Calu3 (cell line): ENCODE measurements at regions not wholly inside any gene's neighbourhood (a gene's known extent, or its start where the extent isn't known, plus 50 kb on each side); places are given as distances from the start of the nearest gene placed in this dataset.
A peak's percentile ranks its signal among the peaks of the same experiment; 100 is the strongest.

Experiments used
- BruUV-seq: library from RNA; stranded (reverse); fragments of 400-500 nt; replicated peaks from 2 replicates; lab custom pipeline; 2021; lab: Mats Ljungman, UMichigan
- CTCF ChIA-PET: fragments of 300-600 bp; sonication (Branson Sonifier 250); formaldehyde crosslinking; loops from one replicate; lab custom pipeline; 2022; ENCODE audit warnings: antibody characterized with exemption; lab: Charles Lee
- DNase-seq: peaks from one replicate; pipeline ENCODE4 v3.0.0; 2022
- H3K27ac Mint-ChIP-seq: one replicate; pipeline ENCODE4 v1.8.0; 2022; ENCODE audit warnings: mixed read lengths; ENCODE audit not compliant: unreplicated experiment
- H3K27me3 Mint-ChIP-seq: one replicate; pipeline ENCODE4 v1.8.0; 2022; ENCODE audit warnings: mixed read lengths; ENCODE audit not compliant: unreplicated experiment
- H3K36me3 Mint-ChIP-seq: one replicate; pipeline ENCODE4 v1.8.0; 2022; ENCODE audit warnings: mild to moderate bottlenecking, moderate library complexity, mixed read lengths; ENCODE audit not compliant: insufficient read depth, unreplicated experiment
- H3K4me1 Mint-ChIP-seq: one replicate; pipeline ENCODE4 v1.8.0; 2022; ENCODE audit warnings: mild to moderate bottlenecking, low read depth, mixed read lengths; ENCODE audit not compliant: unreplicated experiment
- H3K4me3 Mint-ChIP-seq: one replicate; pipeline ENCODE4 v1.8.0; 2022; ENCODE audit warnings: mild to moderate bottlenecking, low read depth, moderate library complexity, mixed read lengths; ENCODE audit not compliant: unreplicated experiment
- H3K9me3 Mint-ChIP-seq: one replicate; pipeline ENCODE4 v1.8.0; 2022; ENCODE audit warnings: low read depth, mixed read lengths; ENCODE audit not compliant: unreplicated experiment
- CTCF ChIP-seq: fragments of 200-600 bp; IDR thresholded peaks from one replicate; pipeline ENCODE4 v1.8.0; 2022; ENCODE audit warnings: antibody characterized with exemption; ENCODE audit not compliant: unreplicated experiment
- intact Hi-C: fragments of 100-400 bp; cut with micrococcal nuclease; formaldehyde crosslinking; loops from one replicate; pipeline ENCODE4 v1.10.0; 2022; ENCODE audit not compliant: unreplicated experiment

GRCh38 chr3:182730675-182731042 is 62.6 kb upstream of the ATP11B start:
- CTCF ChIA-PET = interaction anchor here (0.7 to 1.3 kb wide), 2 partner anchors 16 to 112 kb away, joined by 3 read pairs; no protein-coding TSS in a partner anchor
- BruUV-seq = no TSS peak
- Mint-ChIP-seq H3K36me3 (no peaks in the 10 kb centered on the region), H3K27ac (peak overlapping the region; percentile 18), H3K27me3 (no peaks in the 10 kb centered on the region), H3K9me3 (no peaks in the 10 kb centered on the region), H3K4me3 (peak overlapping the region; percentile 55), H3K4me1 (peaks cover 27% of the 10 kb centered on the region)
- intact Hi-C loops = no loop called here
- no peak for DNase-seq
- no peak for TF ChIP-seq CTCF

- DNase-seq = no peak
- CTCF ChIA-PET = no interaction called here
- Mint-ChIP-seq H3K27me3 (no peaks in the 10 kb centered on the region), H3K36me3 (no peaks in the 10 kb centered on the region), H3K4me3 (no peak overlapping the region), H3K4me1 (peaks cover 16% of the 10 kb centered on the region), H3K9me3 (no peaks in the 10 kb centered on the region), H3K27ac (no peak overlapping the region)
- intact Hi-C loops = no loop called here
- BruUV-seq = no TSS peak
- no peak for TF ChIP-seq CTCF
These were observed 61.5 kb upstream of the ATP11B start for GRCh38 chr3:182731764-182732163.

GRCh38 chr3:182732232-182733015 is 60.9 kb upstream of the ATP11B start:
- Mint-ChIP-seq H3K4me1 (peaks cover 13% of the 10 kb centered on the region), H3K27ac (no peak overlapping the region), H3K9me3 (no peaks in the 10 kb centered on the region), H3K36me3 (no peaks in the 10 kb centered on the region), H3K27me3 (no peaks in the 10 kb centered on the region), H3K4me3 (no peak overlapping the region)
- CTCF ChIA-PET = no interaction called here
- no TSS peak for BruUV-seq
- no peak for TF ChIP-seq CTCF
- DNase-seq = no peak
- intact Hi-C loops = no loop called here

GRCh38 chr3:182735672-182736071 is 57.6 kb upstream of the ATP11B start:
- H3K9me3 Mint-ChIP-seq = no peaks in the 10 kb centered on the region
- H3K27me3 Mint-ChIP-seq = no peaks in the 10 kb centered on the region
- no TSS peak for BruUV-seq
- intact Hi-C loops = no loop called here
- CTCF ChIA-PET = no interaction called here
- no peak for TF ChIP-seq CTCF
- no peak overlapping the region for H3K27ac Mint-ChIP-seq
- no peak for DNase-seq
- peaks cover 27% of the 10 kb centered on the region for H3K4me1 Mint-ChIP-seq
- peaks cover 11% of the 10 kb centered on the region for H3K36me3 Mint-ChIP-seq
- no peak overlapping the region for H3K4me3 Mint-ChIP-seq
